Liver (tissue), 3 donors: ENCODE measurements at regions not wholly inside any gene's neighbourhood (a gene's known extent, or its start where the extent isn't known, plus 50 kb on each side); places are given as distances from the start of the nearest gene placed in this dataset.

Experiments
- ATF3 ChIP-seq: IDR thresholded peaks from 2 replicates; pipeline ENCODE4 v1.6.1; 2016; ENCODE audit warnings: antibody characterized with exemption
- CTCF ChIP-seq: fragments of 150-350 bp; IDR thresholded peaks from 2 replicates; pipeline ENCODE4 v1.5.1; 2017; ENCODE audit warnings: improper control_type of control experiment, low read depth, low read length; ENCODE audit not compliant: missing input control
- EGR1 ChIP-seq, 2 donors: IDR thresholded peaks; 2 replicates each; pipeline ENCODE4 v1.6.1; 2016 to 2018; ENCODE audit warnings: antibody characterized with exemption in 2 of 2, low read depth in 2 of 2
- GABPA ChIP-seq, 2 donors: IDR thresholded peaks in 1 of 2; conservative IDR thresholded peaks in 1 of 2; 2 replicates each; pipeline ENCODE4 v1.6.1; 2016; ENCODE audit warnings: antibody characterized with exemption in 2 of 2, mild to moderate bottlenecking in 1 of 2, moderate library complexity in 1 of 2
- JUND ChIP-seq, 2 donors: IDR thresholded peaks; 2 replicates each; pipeline ENCODE4 v1.6.1; 2016; ENCODE audit warnings: antibody characterized with exemption in 2 of 2
- MAX ChIP-seq: IDR thresholded peaks from 2 replicates; pipeline ENCODE4 v1.6.1; 2016; ENCODE audit warnings: antibody characterized with exemption
- RAD21 ChIP-seq, 2 donors: IDR thresholded peaks; 2 replicates each; pipeline ENCODE4 v1.6.1; 2016; ENCODE audit warnings: antibody characterized with exemption in 2 of 2, mild to moderate bottlenecking in 2 of 2
- REST ChIP-seq: IDR thresholded peaks from 2 replicates; pipeline ENCODE4 v1.6.1; 2016; ENCODE audit warnings: antibody characterized with exemption, mild to moderate bottlenecking
- RXRA ChIP-seq, 2 donors: IDR thresholded peaks; 2 replicates each; pipeline ENCODE4 v1.6.1; 2017 to 2018; ENCODE audit warnings: antibody characterized with exemption in 2 of 2, mild to moderate bottlenecking in 1 of 2
- SP1 ChIP-seq: IDR thresholded peaks from 2 replicates; pipeline ENCODE4 v1.6.1; 2018; ENCODE audit warnings: antibody characterized with exemption, mild to moderate bottlenecking
- TAF1 ChIP-seq: conservative IDR thresholded peaks from 2 replicates; pipeline ENCODE4 v1.6.1; 2016; ENCODE audit warnings: antibody characterized with exemption, mild to moderate bottlenecking
- ZBTB33 ChIP-seq: IDR thresholded peaks from 2 replicates; pipeline ENCODE4 v1.6.1; 2016; ENCODE audit warnings: antibody characterized with exemption
- donor health status: healthy.
- donor health status: healthy.

GRCh38 chrX:45799576-45799975, 598.9 kb upstream of the DIPK2B start:
- TF ChIP-seq CTCF (no peak), ATF3 (no peak), SP1 (no peak), EGR1 (IDR thresholded peaks at IDR 0.05; ENCODE audit: low read depth in 2 of 2) (no peak), REST (no peak), JUND (IDR thresholded peaks at IDR 0.05) (no peak), RXRA (IDR thresholded peaks at IDR 0.05) (no peak), RAD21 (IDR thresholded peaks at IDR 0.05) (no peak), MAX (no peak), TAF1 (no peak), ZBTB33 (no peak), GABPA (IDR thresholded peaks at IDR 0.05 in 1 of 2, conservative IDR thresholded peaks at IDR 0.05 in 1 of 2) (no peak)
